ENCODE measurements at regions not wholly inside any gene's neighbourhood (a gene's known extent, or its start where the extent isn't known, plus 50 kb on each side); places are given as distances from the start of the nearest gene placed in this dataset.

Small RNAs in the stretch of these regions (microRNA-seq; reads per million reads assigned to microRNA genes)
- 1.1 to 1.4 reads per million in 2 donors for gene MIR7977
